HCT116 (cell line): ENCODE measurements at regions not wholly inside any gene's neighbourhood (a gene's known extent, or its start where the extent isn't known, plus 50 kb on each side); places are given as distances from the start of the nearest gene placed in this dataset.

Experiments used
- ATF3 ChIP-seq: IDR thresholded peaks from 2 replicates; pipeline ENCODE4 v1.6.1; 2012
- CTCF ChIP-seq, 3 experiments: fragments of 200-600 bp in 1 of 3; sonication (generic) in 1 of 3; IDR thresholded peaks in 2 of 3; conservative IDR thresholded peaks in 1 of 3; 2 replicates each; pipeline ENCODE4 v1.5.1; 2012 to 2017; ENCODE audit warnings: low read depth in 2 of 3, low read length in 2 of 3, antibody characterized with exemption in 1 of 3, borderline replicate concordance in 1 of 3, control low read depth in 1 of 3, mild to moderate bottlenecking in 1 of 3, mixed read lengths in 1 of 3, mixed run types in 1 of 3, moderate library complexity in 1 of 3; ENCODE audit not compliant: insufficient read depth in 1 of 3
- EZH2 ChIP-seq: fragments of 200-600 bp; sonication (generic); IDR thresholded peaks from 2 replicates; pipeline ENCODE4 v1.6.1; 2017; ENCODE audit warnings: antibody characterized with exemption, mixed run types
- POLR2A ChIP-seq: IDR thresholded peaks from 2 replicates; pipeline ENCODE4 v1.7.0; 2011; ENCODE audit warnings: borderline replicate concordance; ENCODE audit not compliant: insufficient read depth, insufficient read length; ENCODE audit errors: extremely low read depth
- POLR2AphosphoS5 ChIP-seq: IDR thresholded peaks from 2 replicates; pipeline ENCODE4 v1.6.1; 2011; ENCODE audit warnings: mild to moderate bottlenecking, low read depth, low read length, moderate library complexity
- RAD21 ChIP-seq: IDR thresholded peaks from 2 replicates; pipeline ENCODE4 v1.6.1; 2012; ENCODE audit warnings: low read depth, mild to moderate bottlenecking
- REST ChIP-seq: IDR thresholded peaks from 2 replicates; pipeline ENCODE4 v1.6.1; 2012; ENCODE audit warnings: low read depth
- ZFX ChIP-seq: fragments of 450-650 bp; IDR thresholded peaks from 2 replicates; pipeline ENCODE4 v1.6.1; 2017

- no peak for TF ChIP-seq REST
- no peak for TF ChIP-seq CTCF (IDR thresholded peaks at IDR 0.05 in 2 of 3, conservative IDR thresholded peaks at IDR 0.05 in 1 of 3; ENCODE audit: borderline replicate concordance in 1 of 3, insufficient read depth in 1 of 3, low read depth in 2 of 3, low read length in 2 of 3)
- TF ChIP-seq POLR2A = no peak
- no peak for TF ChIP-seq ATF3
- TF ChIP-seq POLR2AphosphoS5 = no peak
- no peak for TF ChIP-seq ZFX
- no peak for TF ChIP-seq RAD21
- TF ChIP-seq EZH2 = no peak
These were observed 659.8 kb downstream of the IRX1 start for GRCh38 chr5:4255441-4255840.
